ENCODE measurements at regions not wholly inside any gene's neighbourhood (a gene's known extent, or its start where the extent isn't known, plus 50 kb on each side); places are given as distances from the start of the nearest gene placed in this dataset.

DNA sequence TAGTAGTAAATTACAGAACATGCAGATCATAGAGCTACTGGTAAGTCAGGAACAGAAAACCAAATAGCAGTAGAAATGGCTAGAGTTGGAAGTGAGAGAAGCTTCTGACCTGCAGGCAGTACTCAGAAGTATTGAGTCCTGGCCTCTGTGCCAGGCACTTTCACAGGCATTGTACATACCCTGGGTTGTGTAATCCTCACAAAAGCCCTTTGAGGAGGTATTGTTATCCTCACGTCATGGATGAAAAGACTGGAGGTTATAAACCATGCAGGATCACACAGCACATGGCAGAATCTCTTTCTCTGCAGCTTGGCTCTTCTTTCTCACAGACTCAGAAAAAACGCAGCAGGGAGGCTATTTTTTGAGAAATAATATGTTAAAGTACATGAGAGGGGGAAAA, 789.3 kb upstream of the FAM98A start:
- H3K4me3 ChIP-seq (ENCODE audit: low read depth, low read length) = no peak overlapping the region
- no peak for DNase-seq (ENCODE audit: low read depth)
- TF ChIP-seq, protein P1, sequence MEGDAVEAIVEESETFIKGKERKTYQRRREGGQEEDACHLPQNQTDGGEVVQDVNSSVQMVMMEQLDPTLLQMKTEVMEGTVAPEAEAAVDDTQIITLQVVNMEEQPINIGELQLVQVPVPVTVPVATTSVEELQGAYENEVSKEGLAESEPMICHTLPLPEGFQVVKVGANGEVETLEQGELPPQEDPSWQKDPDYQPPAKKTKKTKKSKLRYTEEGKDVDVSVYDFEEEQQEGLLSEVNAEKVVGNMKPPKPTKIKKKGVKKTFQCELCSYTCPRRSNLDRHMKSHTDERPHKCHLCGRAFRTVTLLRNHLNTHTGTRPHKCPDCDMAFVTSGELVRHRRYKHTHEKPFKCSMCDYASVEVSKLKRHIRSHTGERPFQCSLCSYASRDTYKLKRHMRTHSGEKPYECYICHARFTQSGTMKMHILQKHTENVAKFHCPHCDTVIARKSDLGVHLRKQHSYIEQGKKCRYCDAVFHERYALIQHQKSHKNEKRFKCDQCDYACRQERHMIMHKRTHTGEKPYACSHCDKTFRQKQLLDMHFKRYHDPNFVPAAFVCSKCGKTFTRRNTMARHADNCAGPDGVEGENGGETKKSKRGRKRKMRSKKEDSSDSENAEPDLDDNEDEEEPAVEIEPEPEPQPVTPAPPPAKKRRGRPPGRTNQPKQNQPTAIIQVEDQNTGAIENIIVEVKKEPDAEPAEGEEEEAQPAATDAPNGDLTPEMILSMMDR (IDR thresholded peaks at IDR 0.05; ENCODE audit: insufficient read depth, low read depth, low read length, missing control alignments) = no peak

DNA sequence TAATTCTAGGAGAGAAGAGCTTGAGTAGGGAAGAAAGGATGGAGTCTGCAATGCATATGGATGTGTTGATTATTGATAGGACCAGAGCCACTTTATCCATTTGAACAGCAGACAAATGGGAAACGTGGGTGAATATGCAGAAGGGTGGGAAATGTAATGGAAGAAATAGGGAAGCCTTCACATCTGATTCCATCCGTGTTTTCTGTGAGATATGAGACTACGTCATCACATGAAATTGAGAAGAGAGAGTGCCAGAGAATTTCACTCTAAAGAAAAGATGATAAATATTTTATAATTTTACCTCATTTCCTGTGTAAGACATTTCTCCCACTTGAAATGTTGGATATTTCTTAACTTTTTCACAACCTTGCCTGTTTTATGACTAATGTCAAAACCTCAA, 788.4 kb upstream of the FAM98A start:
- no peak overlapping the region for H3K4me3 ChIP-seq (ENCODE audit: low read depth, low read length)
- no peak for DNase-seq (ENCODE audit: low read depth)
- TF ChIP-seq, protein P1 (IDR thresholded peaks at IDR 0.05; ENCODE audit: insufficient read depth, low read depth, low read length, missing control alignments) = no peak

DNA sequence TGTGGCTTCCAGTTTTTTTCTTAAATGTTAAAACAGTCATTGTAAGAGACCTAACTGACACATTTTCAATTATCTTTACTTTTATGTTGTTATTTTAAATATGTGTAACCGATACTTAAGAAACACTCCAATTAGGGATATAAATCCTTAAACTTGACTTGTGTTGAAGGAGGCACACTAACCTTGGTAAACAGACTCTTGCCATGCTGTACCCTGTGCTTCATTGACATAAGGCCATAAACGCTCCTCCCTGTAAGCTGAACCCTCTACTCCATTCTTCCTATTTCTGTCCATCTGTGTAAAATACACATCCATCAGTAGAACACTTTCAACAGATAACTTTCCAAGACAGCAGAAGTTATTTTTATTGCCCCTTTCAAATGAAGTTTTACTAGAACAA, 780.5 kb upstream of the FAM98A start:
- TF ChIP-seq, protein P1 (IDR thresholded peaks at IDR 0.05; ENCODE audit: insufficient read depth, low read depth, low read length, missing control alignments) = no peak
- no peak overlapping the region for H3K4me3 ChIP-seq (ENCODE audit: low read depth, low read length)
- no peak for DNase-seq (ENCODE audit: low read depth)

DNA sequence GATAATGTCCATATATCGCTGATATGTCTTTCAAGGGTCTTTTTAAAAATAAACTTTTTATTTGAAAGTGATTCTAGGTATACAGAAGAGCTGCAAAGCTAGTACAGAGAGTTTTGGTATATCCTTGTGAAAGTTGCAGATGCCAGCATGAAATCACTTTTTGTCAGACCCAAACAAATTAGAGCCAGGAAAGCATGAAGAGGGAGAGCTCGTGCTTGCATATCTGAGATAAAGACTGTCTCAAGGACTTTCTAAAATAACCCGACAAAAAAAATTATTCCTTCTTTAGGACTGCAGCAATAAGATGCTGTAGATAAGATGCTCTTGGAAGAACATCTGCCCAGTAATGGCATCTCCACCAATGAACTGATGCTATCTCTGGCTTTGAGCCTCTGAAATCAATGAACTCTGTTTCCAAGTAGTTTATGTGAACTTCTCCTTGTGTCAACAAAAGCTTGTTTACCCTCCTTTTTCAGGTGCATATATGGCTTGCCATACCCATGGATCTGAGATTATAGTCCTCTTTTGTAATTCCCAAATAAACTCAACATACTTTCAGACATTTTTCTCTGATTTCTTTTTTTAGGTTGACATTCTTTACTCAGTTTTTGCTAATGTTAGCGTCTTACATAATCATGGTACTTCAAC, 774.6 kb upstream of the FAM98A start:
- DNase-seq (ENCODE audit: low read depth) = no peak
- H3K4me3 ChIP-seq (ENCODE audit: low read depth, low read length) = no peak overlapping the region
- TF ChIP-seq, protein P1 (IDR thresholded peaks at IDR 0.05; ENCODE audit: insufficient read depth, low read depth, low read length, missing control alignments) = no peak

DNA sequence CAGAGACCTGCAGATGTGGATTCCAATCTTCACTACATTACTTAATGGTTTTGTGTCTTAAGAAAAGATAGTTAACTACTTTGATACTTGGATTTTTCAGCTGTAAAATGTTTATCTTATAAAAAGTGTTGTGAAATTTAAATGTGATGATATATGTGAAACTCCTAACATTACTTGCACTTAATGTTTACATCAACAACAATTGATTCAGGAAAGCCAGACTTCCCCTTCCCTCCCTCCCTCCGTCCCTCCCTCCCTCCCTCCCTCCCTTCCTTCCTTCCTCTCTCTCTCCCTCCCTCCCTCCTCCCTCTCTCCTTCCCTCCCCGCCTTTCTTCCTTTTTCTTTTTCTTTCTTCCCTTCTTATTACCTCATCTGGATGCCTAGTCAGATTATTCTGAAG, 773.9 kb upstream of the FAM98A start:
- TF ChIP-seq, protein P1 (IDR thresholded peaks at IDR 0.05; ENCODE audit: insufficient read depth, low read depth, low read length, missing control alignments) = no peak
- no peak for DNase-seq (ENCODE audit: low read depth)
- no peak overlapping the region for H3K4me3 ChIP-seq (ENCODE audit: low read depth, low read length)

DNA sequence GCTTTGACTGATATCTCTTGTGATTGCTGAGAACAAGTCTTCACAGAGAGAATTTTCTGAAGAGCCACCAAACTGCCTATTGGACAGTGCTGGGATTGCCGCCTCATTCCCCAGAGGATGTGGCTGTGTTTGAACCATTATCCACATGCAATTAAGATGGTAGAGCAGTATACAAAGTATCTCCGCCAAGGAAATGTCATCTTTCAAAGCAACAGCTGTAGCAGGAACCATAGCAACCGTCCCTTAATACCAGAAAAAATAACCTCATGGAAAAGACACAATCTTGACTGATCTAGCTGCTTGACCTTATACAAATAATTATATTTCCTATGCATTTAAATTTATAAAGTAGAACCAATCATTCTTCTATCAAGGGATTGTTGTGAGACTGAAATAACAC, 772.6 kb upstream of the FAM98A start:
- DNase-seq (ENCODE audit: low read depth) = no peak
- H3K4me3 ChIP-seq (ENCODE audit: low read depth, low read length) = no peak overlapping the region
- TF ChIP-seq, protein P1 (IDR thresholded peaks at IDR 0.05; ENCODE audit: insufficient read depth, low read depth, low read length, missing control alignments) = no peak

DNA sequence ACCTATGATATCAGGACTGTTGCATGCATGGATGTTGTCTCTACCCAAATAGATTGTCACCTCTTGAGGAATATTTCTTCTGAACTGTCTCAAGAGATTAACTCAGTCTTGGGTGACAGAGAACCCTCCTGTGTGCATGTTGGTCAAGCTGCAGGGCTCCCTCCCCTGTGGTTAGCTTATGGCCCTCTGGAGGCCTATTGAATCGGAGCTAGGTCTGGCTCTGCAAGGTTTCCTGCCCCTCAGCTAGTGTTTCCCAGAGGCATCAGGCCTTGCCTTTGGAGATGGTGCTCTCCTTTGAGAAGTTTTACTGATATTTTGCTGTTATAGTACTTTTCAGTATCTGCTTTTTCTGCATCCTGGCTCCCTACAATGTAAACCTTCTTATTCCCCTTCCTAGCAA, 769.2 kb upstream of the FAM98A start:
- DNase-seq (ENCODE audit: low read depth) = no peak
- no peak overlapping the region for H3K4me3 ChIP-seq (ENCODE audit: low read depth, low read length)
- TF ChIP-seq, protein P1 (IDR thresholded peaks at IDR 0.05; ENCODE audit: insufficient read depth, low read depth, low read length, missing control alignments) = no peak

Data from GM12865 (cell line).